OCI-LY3 (cell line): ENCODE measurements at regions not wholly inside any gene's neighbourhood (a gene's known extent, or its start where the extent isn't known, plus 50 kb on each side); places are given as distances from the start of the nearest gene placed in this dataset.

Experiments
- H2AFZ ChIP-seq: fragments of 200-600, 300-600 bp; shearing (Covaris generic); 2 replicates; pipeline ENCODE4 v1.6.0; 2014; ENCODE audit warnings: antibody characterized with exemption, low read depth, low read length
- H3K27ac ChIP-seq: fragments of 200-600, 300-600 bp; sonication (generic); 2 replicates; pipeline ENCODE4 v1.5.1; 2014; ENCODE audit warnings: mild to moderate bottlenecking, low read length, moderate library complexity, mixed read lengths
- H3K27me3 ChIP-seq: fragments of 200-600, 300-600 bp; sonication (generic); 2 replicates; pipeline ENCODE4 v1.6.1; 2014; ENCODE audit warnings: low read depth, low read length, mixed read lengths
- H3K36me3 ChIP-seq: fragments of 200-600, 300-600 bp; sonication (generic); replicated peaks from 2 replicates; pipeline ENCODE3; 2014; ENCODE audit warnings: low read depth, low read length, mixed read lengths
- H3K4me1 ChIP-seq: fragments of 300-600, 200-600 bp; sonication (generic); 2 replicates; pipeline ENCODE4 v1.6.1; 2014; ENCODE audit warnings: low read length, mixed read lengths
- H3K4me2 ChIP-seq: fragments of 200-600, 300-600 bp; sonication (generic); 2 replicates; pipeline ENCODE4 v1.6.1; 2014; ENCODE audit warnings: low read length, mixed read lengths
- H3K4me3 ChIP-seq: fragments of 300-600, 200-600 bp; sonication (generic); 2 replicates; pipeline ENCODE4 v1.5.1; 2014; ENCODE audit warnings: antibody characterized with exemption, mild to moderate bottlenecking, low read length, moderate library complexity
- H3K79me2 ChIP-seq: fragments of 300-600, 200-600 bp; shearing (Covaris generic); 2 replicates; pipeline ENCODE4 v1.6.1; 2014; ENCODE audit warnings: mild to moderate bottlenecking, low read length, mixed read lengths
- H3K9ac ChIP-seq: fragments of 300-600, 200-600 bp; shearing (Covaris generic); 2 replicates; pipeline ENCODE4 v1.6.0; 2014; ENCODE audit warnings: mild to moderate bottlenecking, low read length, moderate library complexity
- H3K9me3 ChIP-seq: fragments of 200-600, 300-600 bp; shearing (Covaris generic); 2 replicates; pipeline ENCODE4 v1.6.1; 2014; ENCODE audit warnings: low read length, mixed read lengths; ENCODE audit not compliant: insufficient read depth
- H4K20me1 ChIP-seq: fragments of 200-600, 300-600 bp; sonication (generic); 2 replicates; pipeline ENCODE4 v1.6.1; 2016; ENCODE audit warnings: low read length, mixed read lengths; ENCODE audit not compliant: insufficient read depth
- CTCF ChIP-seq: fragments of 200-600, 300-600 bp; sonication (generic); IDR thresholded peaks from 2 replicates; pipeline ENCODE4 v1.5.1; 2014; ENCODE audit warnings: antibody characterized with exemption, low read length, low read depth
- EZH2phosphoT487 ChIP-seq: fragments of 200-600 bp; shearing (Covaris generic); IDR thresholded peaks from 2 replicates; pipeline ENCODE4 v1.6.1; 2018; ENCODE audit warnings: antibody characterized with exemption, mixed run types, low read depth

- Histone ChIP-seq H3K36me3 (no peaks in the 10 kb centered on the region), H3K27me3 (peaks cover 18% of the 10 kb centered on the region; the same call in 1 of the 2 replicates), H2AFZ (no peak overlapping the region), H3K79me2 (no peaks in the 10 kb centered on the region), H3K4me3 (no peak overlapping the region), H3K4me2 (no peak overlapping the region), H3K9ac (no peak overlapping the region), H3K27ac (no peak overlapping the region), H3K4me1 (no peaks in the 10 kb centered on the region), H4K20me1 (no peaks in the 10 kb centered on the region), H3K9me3 (no peaks in the 10 kb centered on the region)
- no peak for TF ChIP-seq EZH2phosphoT487
- TF ChIP-seq CTCF: no peak
Measured at GRCh38 chr18:75122334-75122958, 86.5 kb downstream of the PTGR3 start.

- TF ChIP-seq CTCF (no peak), EZH2phosphoT487 (no peak)
- Histone ChIP-seq H3K4me2 (peak overlapping the region; percentile 5), H2AFZ (no peak overlapping the region), H3K36me3 (no peaks in the 10 kb centered on the region), H3K27me3 (peaks cover 18% of the 10 kb centered on the region; the same call in 1 of the 2 replicates), H3K9me3 (no peaks in the 10 kb centered on the region), H3K9ac (no peak overlapping the region), H3K27ac (no peak overlapping the region), H3K4me3 (no peak overlapping the region), H4K20me1 (no peaks in the 10 kb centered on the region), H3K4me1 (no peaks in the 10 kb centered on the region), H3K79me2 (no peaks in the 10 kb centered on the region)
Measured at GRCh38 chr18:75121266-75121665, 87.7 kb downstream of the PTGR3 start.

- Histone ChIP-seq H3K4me2 (no peak overlapping the region), H3K79me2 (no peaks in the 10 kb centered on the region), H3K27me3 (peaks cover 18% of the 10 kb centered on the region; the same call in 1 of the 2 replicates), H4K20me1 (no peaks in the 10 kb centered on the region), H2AFZ (no peak overlapping the region), H3K36me3 (no peaks in the 10 kb centered on the region), H3K27ac (no peak overlapping the region), H3K9me3 (no peaks in the 10 kb centered on the region), H3K9ac (no peak overlapping the region), H3K4me3 (no peak overlapping the region), H3K4me1 (no peaks in the 10 kb centered on the region)
- no peak for TF ChIP-seq CTCF
- no peak for TF ChIP-seq EZH2phosphoT487
Measured at GRCh38 chr18:75120521-75120920, 88.4 kb downstream of the PTGR3 start.

GRCh38 chr18:75116809-75117208 is 92.1 kb downstream of the PTGR3 start:
- TF ChIP-seq CTCF (no peak), EZH2phosphoT487 (no peak)
- Histone ChIP-seq H3K36me3 (no peaks in the 10 kb centered on the region), H3K79me2 (no peaks in the 10 kb centered on the region), H4K20me1 (no peaks in the 10 kb centered on the region), H3K27me3 (peaks cover 2% of the 10 kb centered on the region; the same call in 1 of the 2 replicates), H3K4me2 (no peak overlapping the region), H3K4me3 (no peak overlapping the region), H3K27ac (no peak overlapping the region), H2AFZ (no peak overlapping the region), H3K9ac (no peak overlapping the region), H3K9me3 (no peaks in the 10 kb centered on the region), H3K4me1 (peaks cover 5% of the 10 kb centered on the region; the same call in 1 of the 2 replicates)
